SH-SY5Y (cell line): ENCODE measurements at regions not wholly inside any gene's neighbourhood (a gene's known extent, or its start where the extent isn't known, plus 50 kb on each side); places are given as distances from the start of the nearest gene placed in this dataset.

Experiments used
- GATA2 ChIP-seq: IDR thresholded peaks from 2 replicates; pipeline ENCODE4 v1.6.1; 2011; ENCODE audit warnings: mild to moderate bottlenecking, low read depth, low read length
- GATA3 ChIP-seq: IDR thresholded peaks from 2 replicates; pipeline ENCODE4 v1.6.1; 2011; ENCODE audit warnings: low read depth, mild to moderate bottlenecking, low read length, moderate library complexity

DNA sequence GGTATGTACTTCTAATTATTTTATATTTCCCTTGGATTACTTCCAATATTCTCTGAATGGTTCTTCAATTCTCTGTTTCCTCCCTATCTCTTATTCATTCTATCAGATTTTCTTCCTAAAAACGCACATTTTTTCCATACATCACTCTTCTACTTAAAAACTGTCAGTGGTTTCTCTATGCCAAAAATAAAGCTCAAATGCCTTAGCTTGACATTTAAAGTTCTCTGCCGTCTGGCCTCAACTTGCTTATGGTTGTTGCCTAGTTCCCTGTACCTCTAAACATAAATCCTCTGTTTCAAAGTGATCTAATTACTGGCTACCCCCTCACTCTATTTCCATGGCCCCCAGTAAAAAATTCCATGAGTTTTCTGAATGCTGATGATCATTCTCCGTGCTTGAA, 671.0 kb upstream of the ADGRL2 start:
- TF ChIP-seq GATA2 (no peak), GATA3 (no peak)
